GM19455 (cell line): ENCODE measurements at regions not wholly inside any gene's neighbourhood (a gene's known extent, or its start where the extent isn't known, plus 50 kb on each side); places are given as distances from the start of the nearest gene placed in this dataset.

Source experiments
- ATAC-seq: cut with Tn5 transposase; IDR thresholded peaks from one replicate; pipeline ENCODE4 v1.9.1; 2021; ENCODE audit not compliant: unreplicated experiment

GRCh38 chr2:51734115-51734514 lies 702.2 kb upstream of the NRXN1 start:
- ATAC-seq: no peak

GRCh38 chr2:51723691-51724090 lies 691.8 kb upstream of the NRXN1 start:
- no peak for ATAC-seq

- ATAC-seq: no peak
These were observed 690.4 kb upstream of the NRXN1 start for GRCh38 chr2:51722311-51722710.

GRCh38 chr2:51720826-51721225 lies 688.9 kb upstream of the NRXN1 start:
- ATAC-seq: no peak

GRCh38 chr2:51718881-51719280 lies 686.9 kb upstream of the NRXN1 start:
- no peak for ATAC-seq

DNA sequence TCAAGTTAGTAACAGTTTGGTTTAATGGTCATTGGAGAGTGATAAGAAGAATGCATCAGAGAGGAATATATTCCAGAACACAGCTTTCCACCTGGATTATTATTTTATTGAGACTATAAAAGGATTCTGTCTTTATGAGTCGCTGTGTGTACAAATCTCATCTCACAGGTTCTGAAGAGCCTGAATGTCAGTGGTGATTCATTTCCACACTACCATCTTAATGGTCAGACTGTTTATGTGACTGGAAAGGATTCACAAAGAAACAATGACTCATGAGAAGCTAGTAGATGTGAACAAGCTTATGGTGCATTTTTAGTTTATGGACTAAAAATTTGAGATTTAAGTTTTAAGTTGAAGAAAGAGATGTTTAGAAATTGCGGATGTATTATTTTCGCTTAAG lies 685.4 kb upstream of the NRXN1 start:
- no peak for ATAC-seq

GRCh38 chr2:51711766-51712165 lies 679.8 kb upstream of the NRXN1 start:
- ATAC-seq: no peak

GRCh38 chr2:51710222-51710621 lies 678.3 kb upstream of the NRXN1 start:
- no peak for ATAC-seq

DNA sequence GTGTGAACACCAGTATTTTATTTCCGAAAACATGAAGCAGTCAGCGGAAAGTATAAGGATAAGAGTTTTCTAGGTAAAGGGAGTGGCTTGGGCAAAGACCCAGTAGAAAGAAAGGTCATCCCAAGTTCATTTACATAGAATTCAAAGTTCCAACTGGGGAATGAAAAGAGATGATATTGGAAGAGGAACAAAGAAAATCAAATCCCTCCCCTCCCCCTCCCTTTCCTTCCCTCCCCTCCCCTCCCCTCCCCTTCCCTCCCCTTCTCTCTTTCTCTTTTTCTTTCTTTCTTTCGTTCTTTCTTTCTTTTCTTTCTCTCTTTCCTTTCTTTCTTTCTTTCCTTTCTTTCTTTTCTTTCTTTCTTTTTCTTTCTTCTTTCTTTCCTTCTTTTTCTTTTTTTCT lies 675.7 kb upstream of the NRXN1 start:
- no peak for ATAC-seq

- ATAC-seq: no peak
These were observed 674.3 kb upstream of the NRXN1 start for GRCh38 chr2:51706220-51706619.

DNA sequence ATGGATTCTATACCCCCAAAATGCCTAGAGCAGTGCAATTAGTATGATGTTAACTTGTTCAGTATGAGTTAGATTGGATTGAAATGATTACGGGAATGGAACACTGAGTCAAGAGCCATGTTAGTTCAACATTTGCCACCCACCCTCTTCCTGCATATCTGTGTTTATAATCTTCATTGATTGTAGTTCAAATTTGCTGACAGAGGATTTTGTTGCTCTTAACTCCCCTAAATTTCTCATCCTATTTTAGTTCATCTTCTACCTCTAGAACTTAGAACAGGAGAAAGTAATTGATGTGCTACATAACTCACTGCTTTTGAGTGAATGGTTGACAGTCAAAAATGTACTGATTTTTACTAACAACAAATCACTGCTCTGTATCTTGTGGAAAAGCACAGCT lies 673.5 kb upstream of the NRXN1 start:
- ATAC-seq: no peak

DNA sequence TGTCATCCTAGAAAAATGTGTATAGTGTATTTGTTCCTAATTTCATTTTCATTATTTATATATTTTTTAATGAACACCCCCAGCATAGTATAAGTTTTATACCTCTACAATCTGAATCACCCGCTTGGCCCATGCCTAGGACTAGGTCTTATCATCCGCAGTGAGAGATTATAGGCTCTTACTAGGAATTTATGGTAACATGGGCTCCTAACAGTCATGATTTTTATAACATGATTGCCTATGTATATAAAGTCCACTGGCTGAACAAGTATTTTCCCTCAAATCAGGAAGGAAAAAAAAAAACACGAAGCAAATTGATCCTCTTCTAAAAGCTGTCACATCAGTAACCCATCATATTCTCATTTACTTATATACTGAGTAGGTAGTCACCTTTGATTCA lies 666.1 kb upstream of the NRXN1 start:
- no peak for ATAC-seq

DNA sequence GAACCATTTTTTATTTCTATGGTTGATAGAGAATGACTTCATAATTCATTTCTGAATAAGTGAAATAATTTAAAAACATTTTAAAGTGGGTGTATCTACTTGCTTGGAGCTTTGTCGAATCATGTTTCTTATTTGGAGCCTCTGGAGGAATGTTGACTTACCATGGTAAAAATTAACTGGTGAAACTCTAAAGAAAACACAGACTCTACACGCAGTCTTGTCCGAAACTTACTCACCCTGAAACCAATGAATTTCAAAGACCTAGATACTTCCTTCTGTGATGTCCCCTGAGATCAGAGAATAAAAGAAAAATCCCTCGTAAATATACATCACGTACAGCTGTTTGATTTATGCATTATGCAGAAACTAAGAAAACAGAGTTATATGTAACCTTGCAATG lies 665.2 kb upstream of the NRXN1 start:
- no peak for ATAC-seq

- ATAC-seq: no peak
These were observed 663.6 kb upstream of the NRXN1 start for GRCh38 chr2:51695531-51695930.

DNA sequence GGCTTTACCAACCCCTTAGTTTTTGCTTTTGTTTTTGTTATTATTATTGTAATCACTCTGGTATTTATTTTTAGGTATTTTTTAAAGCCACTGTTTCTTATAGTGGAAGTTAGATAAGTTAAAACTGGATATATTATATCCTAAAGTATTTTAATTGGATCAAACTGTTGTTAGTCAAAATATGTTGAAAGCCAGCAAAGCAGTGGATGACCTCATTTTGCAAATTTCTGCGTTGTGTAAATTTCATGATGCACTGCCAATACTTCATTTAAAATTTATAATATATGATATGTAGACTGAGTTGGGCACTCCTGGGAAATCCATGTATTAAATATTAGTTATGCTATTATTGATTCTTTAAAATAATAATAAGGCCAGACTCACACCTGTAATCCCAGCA lies 661.7 kb upstream of the NRXN1 start:
- no peak for ATAC-seq

DNA sequence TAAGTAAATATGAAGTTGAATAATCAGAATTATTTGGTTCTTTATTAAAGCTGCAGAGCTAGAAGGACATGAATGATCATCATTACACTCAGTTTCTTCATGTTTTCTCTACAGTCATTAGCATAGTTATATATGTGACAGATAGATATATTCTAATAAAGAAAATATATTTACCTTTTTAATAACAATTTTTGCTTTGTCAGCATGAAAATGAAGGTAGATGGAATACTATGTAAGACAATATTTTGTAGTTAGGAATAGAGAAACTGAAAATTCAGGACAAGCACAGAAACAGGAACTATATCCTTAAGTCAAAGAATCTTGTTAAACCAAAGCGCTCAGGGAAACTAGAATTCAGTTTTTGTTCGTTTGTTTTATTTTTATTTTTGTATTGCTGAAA lies 649.9 kb upstream of the NRXN1 start:
- no peak for ATAC-seq

DNA sequence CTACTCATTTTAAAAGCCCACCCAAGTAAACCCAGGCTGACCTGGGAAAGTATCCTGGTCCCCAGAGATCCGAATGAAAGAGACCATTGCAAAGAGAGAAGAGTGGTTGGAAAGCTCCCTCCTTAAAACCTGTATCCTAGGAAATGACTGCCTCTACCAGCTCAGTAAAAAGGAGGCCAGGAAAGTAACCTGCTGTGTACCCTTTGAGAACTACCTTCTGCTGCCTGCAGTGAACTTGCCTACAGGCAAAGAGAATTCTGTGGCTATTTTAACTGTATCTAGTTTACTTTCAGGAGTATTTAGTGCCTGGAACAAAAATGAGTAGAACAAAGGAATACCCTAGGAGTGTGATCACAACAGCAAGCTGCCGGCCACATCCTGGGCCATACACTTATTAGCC lies 641.7 kb upstream of the NRXN1 start:
- ATAC-seq: no peak

- no peak for ATAC-seq
These were observed 635.7 kb upstream of the NRXN1 start for GRCh38 chr2:51667679-51668078.

DNA sequence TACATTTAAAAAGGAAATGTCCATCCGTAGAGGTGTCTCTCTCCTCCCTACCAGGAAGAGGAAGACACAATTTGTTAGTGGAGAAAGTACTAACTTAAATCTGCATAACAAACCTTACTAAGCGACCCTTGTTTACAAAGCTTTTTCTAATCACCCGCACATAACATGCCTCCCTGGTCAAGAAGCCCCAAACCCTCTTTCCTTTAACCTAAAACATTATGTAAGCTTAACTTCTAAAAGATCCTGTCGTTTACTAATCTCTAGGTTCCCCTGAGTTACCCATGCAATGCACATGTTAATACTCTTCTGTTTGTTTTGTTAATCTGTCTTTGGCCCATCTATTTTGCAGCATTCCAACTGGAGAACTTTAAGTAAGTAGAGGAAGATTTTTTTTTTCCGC lies 630.3 kb upstream of the NRXN1 start:
- ATAC-seq: no peak

DNA sequence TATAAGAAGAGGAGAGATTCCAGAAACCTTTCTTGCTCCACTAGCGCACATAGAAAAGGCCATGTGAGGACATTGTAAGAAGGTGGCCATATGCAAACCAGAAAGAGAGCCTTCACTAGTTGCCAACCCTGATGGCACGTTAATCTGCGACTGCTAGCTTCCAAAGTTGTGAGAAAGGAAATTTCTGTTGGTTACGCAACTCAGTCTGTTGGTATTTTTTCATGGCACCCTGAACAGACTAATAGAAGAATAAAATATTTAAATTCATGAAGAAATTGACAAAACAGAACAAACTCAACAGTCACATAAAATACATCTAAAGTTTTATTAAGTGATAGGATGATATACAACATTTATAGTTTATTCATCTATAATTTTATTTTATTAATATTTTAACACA lies 625.9 kb upstream of the NRXN1 start:
- ATAC-seq: no peak

DNA sequence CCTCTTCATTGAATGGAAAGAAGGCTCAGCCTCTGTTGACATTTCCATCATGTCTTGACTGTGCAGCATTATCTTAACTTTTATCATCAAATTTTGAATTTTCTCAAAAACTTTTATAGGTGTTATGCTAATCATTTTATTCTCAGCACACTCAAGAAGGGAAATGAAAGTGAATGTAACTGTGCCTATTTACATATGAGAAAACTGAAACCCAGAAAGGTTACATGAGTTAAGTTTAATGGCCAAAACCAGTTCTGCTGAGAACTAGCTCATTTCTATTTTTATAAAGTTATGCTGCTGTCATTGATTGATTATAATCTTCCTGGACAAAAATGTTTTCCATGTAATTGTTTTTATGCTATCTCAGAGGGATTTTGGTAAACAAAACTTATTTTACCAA lies 618.8 kb upstream of the NRXN1 start:
- ATAC-seq: no peak

- ATAC-seq: no peak
These were observed 617.4 kb upstream of the NRXN1 start for GRCh38 chr2:51649366-51649765.

DNA sequence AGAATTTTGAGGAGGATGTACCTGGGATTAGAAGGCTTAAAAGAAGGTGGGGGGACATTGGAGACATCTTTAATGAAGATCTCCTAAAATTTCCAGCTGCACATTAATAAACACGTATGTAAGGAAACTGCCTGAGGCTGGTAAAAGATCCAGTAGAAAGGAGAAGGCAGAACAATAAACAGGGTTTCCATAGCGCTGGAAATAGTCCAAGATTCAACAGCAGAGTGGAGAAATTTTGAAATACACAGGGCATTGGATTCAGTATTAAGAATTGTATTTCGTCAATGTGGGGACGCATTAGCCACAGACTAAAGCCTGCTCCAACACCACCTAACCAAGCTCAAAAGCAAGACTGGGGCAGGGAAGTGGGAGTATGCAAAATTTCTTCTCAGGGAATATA lies 606.9 kb upstream of the NRXN1 start:
- no peak for ATAC-seq

- no peak for ATAC-seq
These were observed 601.1 kb upstream of the NRXN1 start for GRCh38 chr2:51633073-51633472.
